ENCODE measurements at regions not wholly inside any gene's neighbourhood (a gene's known extent, or its start where the extent isn't known, plus 50 kb on each side); places are given as distances from the start of the nearest gene placed in this dataset.

DNA sequence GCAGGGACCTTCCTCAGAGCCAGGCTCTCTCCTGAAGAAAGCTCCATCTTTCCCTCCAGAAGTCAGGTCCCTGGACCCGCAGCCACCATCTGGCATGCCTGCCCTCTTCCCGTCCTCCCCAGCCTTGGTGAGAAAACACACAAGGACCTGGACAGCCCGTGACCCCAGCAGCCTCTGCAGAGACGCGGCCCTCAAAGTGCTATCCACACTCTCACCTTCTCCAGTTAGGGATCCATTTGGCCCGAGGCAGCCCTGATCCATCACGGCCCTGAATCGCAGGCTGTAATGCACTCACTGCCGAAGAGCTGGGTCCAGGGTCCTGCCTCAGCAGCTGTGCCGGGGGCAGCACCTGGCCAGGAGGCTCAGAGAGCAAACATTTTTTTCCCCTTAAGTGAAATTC lies 185.1 kb downstream of the OLFM1 start:
- TF ChIP-seq POLR2AphosphoS5 (IDR thresholded peaks at IDR 0.05; ENCODE audit: borderline replicate concordance, low read depth, low read length) (no peak), EZH2 (IDR thresholded peaks at IDR 0.05) (no peak), FOXP2 (optimal IDR thresholded peaks at IDR 0.05; ENCODE audit: control extremely low read depth, extremely low read length, insufficient read depth) (no peak)

Measured in SK-N-MC (cell line).